Astrocyte (in vitro differentiated cells and primary cell): ENCODE measurements at regions not wholly inside any gene's neighbourhood (a gene's known extent, or its start where the extent isn't known, plus 50 kb on each side); places are given as distances from the start of the nearest gene placed in this dataset.

Experiments used
- EZH2 ChIP-seq: IDR thresholded peaks from 2 replicates; pipeline ENCODE4 v1.6.1; 2012; ENCODE audit warnings: mild to moderate bottlenecking, low read length, inconsistent platforms; ENCODE audit not compliant: insufficient read depth
- TF ChIP-seq, protein P1 (sequence below): IDR thresholded peaks from 2 replicates; pipeline ENCODE4 v1.5.1; 2011; ENCODE audit warnings: low read depth, mild to moderate bottlenecking, inconsistent platforms, low read length, moderate library complexity; ENCODE audit not compliant: insufficient read depth

- TF ChIP-seq, protein P1, sequence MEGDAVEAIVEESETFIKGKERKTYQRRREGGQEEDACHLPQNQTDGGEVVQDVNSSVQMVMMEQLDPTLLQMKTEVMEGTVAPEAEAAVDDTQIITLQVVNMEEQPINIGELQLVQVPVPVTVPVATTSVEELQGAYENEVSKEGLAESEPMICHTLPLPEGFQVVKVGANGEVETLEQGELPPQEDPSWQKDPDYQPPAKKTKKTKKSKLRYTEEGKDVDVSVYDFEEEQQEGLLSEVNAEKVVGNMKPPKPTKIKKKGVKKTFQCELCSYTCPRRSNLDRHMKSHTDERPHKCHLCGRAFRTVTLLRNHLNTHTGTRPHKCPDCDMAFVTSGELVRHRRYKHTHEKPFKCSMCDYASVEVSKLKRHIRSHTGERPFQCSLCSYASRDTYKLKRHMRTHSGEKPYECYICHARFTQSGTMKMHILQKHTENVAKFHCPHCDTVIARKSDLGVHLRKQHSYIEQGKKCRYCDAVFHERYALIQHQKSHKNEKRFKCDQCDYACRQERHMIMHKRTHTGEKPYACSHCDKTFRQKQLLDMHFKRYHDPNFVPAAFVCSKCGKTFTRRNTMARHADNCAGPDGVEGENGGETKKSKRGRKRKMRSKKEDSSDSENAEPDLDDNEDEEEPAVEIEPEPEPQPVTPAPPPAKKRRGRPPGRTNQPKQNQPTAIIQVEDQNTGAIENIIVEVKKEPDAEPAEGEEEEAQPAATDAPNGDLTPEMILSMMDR = no peak
- TF ChIP-seq EZH2 = no peak
These were observed 179.9 kb upstream of the ZNF644 start for GRCh38 chr1:91201694-91202093.
